ENCODE measurements at regions not wholly inside any gene's neighbourhood (a gene's known extent, or its start where the extent isn't known, plus 50 kb on each side); places are given as distances from the start of the nearest gene placed in this dataset.

GRCh38 chr7:94060752-94061151 is 56.6 kb upstream of the BET1 start:
- H3K27ac Mint-ChIP-seq (ENCODE audit: unreplicated experiment): no peak overlapping the region
- H3K9me3 Mint-ChIP-seq (ENCODE audit: unreplicated experiment): no peaks in the 10 kb centered on the region
- TF ChIP-seq CTCF (IDR thresholded peaks at IDR 0.05; ENCODE audit: partially characterized antibody, unreplicated experiment): no peak
- peaks cover 3% of the 10 kb centered on the region for H3K4me1 Mint-ChIP-seq (ENCODE audit: low read depth, unreplicated experiment)
- no peak for DNase-seq
- H3K27me3 Mint-ChIP-seq (ENCODE audit: unreplicated experiment): no peaks in the 10 kb centered on the region
- H3K4me3 Mint-ChIP-seq (ENCODE audit: unreplicated experiment): no peak overlapping the region
- H3K36me3 Mint-ChIP-seq (ENCODE audit: unreplicated experiment): no peaks in the 10 kb centered on the region

- TF ChIP-seq CTCF (IDR thresholded peaks at IDR 0.05; ENCODE audit: partially characterized antibody, unreplicated experiment): no peak
- Mint-ChIP-seq H3K27me3 (ENCODE audit: unreplicated experiment) (no peaks in the 10 kb centered on the region), H3K27ac (ENCODE audit: unreplicated experiment) (no peak overlapping the region), H3K36me3 (ENCODE audit: unreplicated experiment) (no peaks in the 10 kb centered on the region), H3K4me3 (ENCODE audit: unreplicated experiment) (no peak overlapping the region), H3K9me3 (ENCODE audit: unreplicated experiment) (no peaks in the 10 kb centered on the region), H3K4me1 (ENCODE audit: low read depth, unreplicated experiment) (peaks cover 3% of the 10 kb centered on the region)
- no peak for DNase-seq
Measured at GRCh38 chr7:94061326-94061725, 57.2 kb upstream of the BET1 start.

GRCh38 chr7:94062372-94062771 is 58.2 kb upstream of the BET1 start:
- Mint-ChIP-seq H3K27ac (ENCODE audit: unreplicated experiment) (no peak overlapping the region), H3K4me1 (ENCODE audit: low read depth, unreplicated experiment) (peaks cover 3% of the 10 kb centered on the region), H3K36me3 (ENCODE audit: unreplicated experiment) (no peaks in the 10 kb centered on the region), H3K9me3 (ENCODE audit: unreplicated experiment) (no peaks in the 10 kb centered on the region), H3K4me3 (ENCODE audit: unreplicated experiment) (no peak overlapping the region), H3K27me3 (ENCODE audit: unreplicated experiment) (no peaks in the 10 kb centered on the region)
- no peak for TF ChIP-seq CTCF (IDR thresholded peaks at IDR 0.05; ENCODE audit: partially characterized antibody, unreplicated experiment)
- DNase-seq: no peak

GRCh38 chr7:94064541-94065191 is 60.5 kb upstream of the BET1 start:
- no peak for TF ChIP-seq CTCF (IDR thresholded peaks at IDR 0.05; ENCODE audit: partially characterized antibody, unreplicated experiment)
- Mint-ChIP-seq H3K27me3 (ENCODE audit: unreplicated experiment) (no peaks in the 10 kb centered on the region), H3K9me3 (ENCODE audit: unreplicated experiment) (peaks cover 3% of the 10 kb centered on the region), H3K4me3 (ENCODE audit: unreplicated experiment) (no peak overlapping the region), H3K27ac (ENCODE audit: unreplicated experiment) (no peak overlapping the region), H3K36me3 (ENCODE audit: unreplicated experiment) (no peaks in the 10 kb centered on the region), H3K4me1 (ENCODE audit: low read depth, unreplicated experiment) (peaks cover under 1% of the 10 kb centered on the region)
- DNase-seq: no peak

- Mint-ChIP-seq H3K36me3 (ENCODE audit: unreplicated experiment) (no peaks in the 10 kb centered on the region), H3K4me1 (ENCODE audit: low read depth, unreplicated experiment) (no peaks in the 10 kb centered on the region), H3K27me3 (ENCODE audit: unreplicated experiment) (no peaks in the 10 kb centered on the region), H3K4me3 (ENCODE audit: unreplicated experiment) (no peak overlapping the region), H3K9me3 (ENCODE audit: unreplicated experiment) (peaks cover 3% of the 10 kb centered on the region), H3K27ac (ENCODE audit: unreplicated experiment) (no peak overlapping the region)
- DNase-seq: no peak
- no peak for TF ChIP-seq CTCF (IDR thresholded peaks at IDR 0.05; ENCODE audit: partially characterized antibody, unreplicated experiment)
Measured at GRCh38 chr7:94067047-94067446, 62.9 kb upstream of the BET1 start.
